ENCODE measurements at regions not wholly inside any gene's neighbourhood (a gene's known extent, or its start where the extent isn't known, plus 50 kb on each side); places are given as distances from the start of the nearest gene placed in this dataset.

DNA sequence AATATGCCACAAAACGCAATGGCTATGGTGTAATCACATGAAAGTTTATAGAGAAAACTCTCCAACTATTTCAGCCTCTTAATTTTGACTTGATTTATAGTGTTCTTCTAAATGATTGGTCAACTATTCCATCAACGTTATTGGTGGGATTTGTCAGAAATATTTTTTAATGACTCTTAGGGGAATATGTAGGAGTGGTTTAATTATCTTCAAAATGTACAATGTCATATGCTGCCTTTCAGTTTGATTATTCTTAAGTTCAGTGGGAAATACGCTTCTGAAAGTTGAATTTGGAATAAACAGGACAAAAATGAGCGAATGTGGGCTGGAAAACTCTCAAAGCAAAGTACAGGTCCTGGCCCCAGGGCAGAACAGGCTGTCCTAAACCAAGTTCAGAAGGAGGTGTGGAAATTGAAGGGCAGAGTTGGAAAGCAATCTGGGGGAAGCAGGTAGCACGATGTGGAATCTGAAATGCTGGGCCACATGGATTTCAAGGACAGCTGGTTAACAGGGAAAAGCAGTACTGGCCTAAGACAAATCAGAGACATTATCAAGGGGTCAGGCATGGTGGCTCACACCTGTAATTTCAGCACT lies 60.8 kb upstream of the MYCBP2 start:
- TF ChIP-seq EZH2 (IDR thresholded peaks at IDR 0.05) (no peak), EZH2phosphoT487 (IDR thresholded peaks at IDR 0.05) (no peak)
- TF ChIP-seq, protein P1, sequence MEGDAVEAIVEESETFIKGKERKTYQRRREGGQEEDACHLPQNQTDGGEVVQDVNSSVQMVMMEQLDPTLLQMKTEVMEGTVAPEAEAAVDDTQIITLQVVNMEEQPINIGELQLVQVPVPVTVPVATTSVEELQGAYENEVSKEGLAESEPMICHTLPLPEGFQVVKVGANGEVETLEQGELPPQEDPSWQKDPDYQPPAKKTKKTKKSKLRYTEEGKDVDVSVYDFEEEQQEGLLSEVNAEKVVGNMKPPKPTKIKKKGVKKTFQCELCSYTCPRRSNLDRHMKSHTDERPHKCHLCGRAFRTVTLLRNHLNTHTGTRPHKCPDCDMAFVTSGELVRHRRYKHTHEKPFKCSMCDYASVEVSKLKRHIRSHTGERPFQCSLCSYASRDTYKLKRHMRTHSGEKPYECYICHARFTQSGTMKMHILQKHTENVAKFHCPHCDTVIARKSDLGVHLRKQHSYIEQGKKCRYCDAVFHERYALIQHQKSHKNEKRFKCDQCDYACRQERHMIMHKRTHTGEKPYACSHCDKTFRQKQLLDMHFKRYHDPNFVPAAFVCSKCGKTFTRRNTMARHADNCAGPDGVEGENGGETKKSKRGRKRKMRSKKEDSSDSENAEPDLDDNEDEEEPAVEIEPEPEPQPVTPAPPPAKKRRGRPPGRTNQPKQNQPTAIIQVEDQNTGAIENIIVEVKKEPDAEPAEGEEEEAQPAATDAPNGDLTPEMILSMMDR (IDR thresholded peaks at IDR 0.05): no peak
- no peak overlapping the region for H3K27ac Mint-ChIP-seq
- H3K4me3 Mint-ChIP-seq: no peak overlapping the region
- Histone ChIP-seq H4K20me1 (ENCODE audit: low read depth) (no peaks in the 10 kb centered on the region), H2AFZ (replicated peaks) (no peak overlapping the region), H3K4me1 (peaks cover 4% of the 10 kb centered on the region), H3K4me3 (no peak overlapping the region), H3K27me3 (no peaks in the 10 kb centered on the region), H3K4me2 (no peak overlapping the region), H3K79me2 (ENCODE audit: low read depth) (no peaks in the 10 kb centered on the region), H3F3A (ENCODE audit: low read depth) (no peaks in the 10 kb centered on the region), H3K27ac (no peak overlapping the region), H3K9me3 (ENCODE audit: low read depth) (no peaks in the 10 kb centered on the region), H3K36me3 (no peaks in the 10 kb centered on the region), H3K9ac (no peak overlapping the region)
- H3K4me1 Mint-ChIP-seq: peaks cover 2% of the 10 kb centered on the region
- no peaks in the 10 kb centered on the region for H3K36me3 Mint-ChIP-seq
- no peaks in the 10 kb centered on the region for H3K27me3 Mint-ChIP-seq (ENCODE audit: insufficient read depth, low read depth)
- DNase-seq (ENCODE audit: low spot score): no peak
- no peaks in the 10 kb centered on the region for H3K9me3 Mint-ChIP-seq

DNA sequence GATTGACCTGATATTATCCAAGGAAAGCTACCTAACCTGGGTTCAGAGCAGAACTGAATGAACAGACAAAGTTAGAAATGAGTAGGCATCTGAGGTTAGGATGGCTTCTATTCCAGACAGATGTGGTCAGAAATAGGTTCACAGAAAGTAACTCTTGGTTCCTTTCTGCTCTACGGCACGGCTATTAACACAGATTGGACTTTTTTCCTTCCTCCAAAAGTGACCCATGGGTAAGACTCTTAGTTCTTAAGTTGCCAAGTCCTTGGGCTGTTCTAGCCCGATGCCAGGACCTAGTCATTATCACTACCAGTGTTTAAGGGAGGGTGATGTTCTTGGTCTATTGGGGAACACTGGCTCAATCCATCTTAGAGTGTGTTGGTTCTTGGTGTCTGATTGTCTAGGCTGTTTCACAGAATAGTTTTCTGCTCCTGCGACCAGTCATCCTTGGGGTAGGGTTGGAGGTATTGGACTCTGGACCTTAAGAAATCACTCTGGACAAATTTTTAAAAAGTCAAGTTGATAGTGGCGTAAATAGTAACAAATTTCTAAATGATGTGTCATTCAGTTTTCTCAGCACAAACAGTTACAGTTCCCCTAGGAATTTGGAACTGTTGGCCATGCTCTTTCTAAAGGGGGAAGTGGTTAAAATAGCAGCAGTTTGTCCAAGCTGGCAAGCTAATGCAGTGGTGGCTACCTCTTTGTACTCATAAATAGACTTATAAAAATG lies 60.1 kb upstream of the MYCBP2 start:
- Mint-ChIP-seq H3K4me3 (no peak overlapping the region), H3K9me3 (no peaks in the 10 kb centered on the region), H3K36me3 (no peaks in the 10 kb centered on the region), H3K27me3 (ENCODE audit: insufficient read depth, low read depth) (no peaks in the 10 kb centered on the region), H3K4me1 (peaks cover 2% of the 10 kb centered on the region), H3K27ac (no peak overlapping the region)
- Histone ChIP-seq H3F3A (ENCODE audit: low read depth) (no peaks in the 10 kb centered on the region), H3K4me2 (no peak overlapping the region), H3K79me2 (ENCODE audit: low read depth) (no peaks in the 10 kb centered on the region), H2AFZ (replicated peaks) (no peak overlapping the region), H3K27me3 (no peaks in the 10 kb centered on the region), H3K4me3 (no peak overlapping the region), H3K9ac (no peak overlapping the region), H3K9me3 (ENCODE audit: low read depth) (no peaks in the 10 kb centered on the region), H3K4me1 (peaks cover 4% of the 10 kb centered on the region), H4K20me1 (ENCODE audit: low read depth) (no peaks in the 10 kb centered on the region), H3K36me3 (no peaks in the 10 kb centered on the region), H3K27ac (no peak overlapping the region)
- TF ChIP-seq, protein P1 (IDR thresholded peaks at IDR 0.05): no peak
- no peak for TF ChIP-seq EZH2phosphoT487 (IDR thresholded peaks at IDR 0.05)
- no peak for TF ChIP-seq EZH2 (IDR thresholded peaks at IDR 0.05)
- DNase-seq (ENCODE audit: low spot score): no peak

DNA sequence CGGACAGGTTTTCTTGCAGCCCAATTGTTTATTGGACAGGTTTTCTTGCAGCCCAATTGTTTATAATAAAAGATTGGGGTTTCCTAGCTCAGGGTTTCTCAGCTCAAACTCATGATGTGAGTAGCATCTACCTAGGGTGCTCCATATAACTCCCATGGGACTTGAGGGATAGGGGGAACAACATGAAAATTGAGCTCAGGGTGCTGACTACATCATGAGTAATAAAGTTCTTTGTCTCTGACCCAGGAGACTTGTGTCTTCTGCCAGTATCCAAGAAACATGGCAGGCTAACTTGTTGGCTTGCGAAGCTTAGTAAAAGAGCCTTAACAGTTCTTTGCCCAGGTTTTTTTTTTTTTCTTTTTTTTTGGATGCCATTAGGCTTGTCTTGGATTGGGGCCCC lies 59.2 kb upstream of the MYCBP2 start:
- Histone ChIP-seq H4K20me1 (ENCODE audit: low read depth) (no peaks in the 10 kb centered on the region), H3K4me1 (peaks cover 4% of the 10 kb centered on the region), H3K4me3 (no peak overlapping the region), H3F3A (ENCODE audit: low read depth) (no peaks in the 10 kb centered on the region), H3K27ac (no peak overlapping the region), H3K27me3 (no peaks in the 10 kb centered on the region), H3K9ac (no peak overlapping the region), H3K36me3 (no peaks in the 10 kb centered on the region), H3K79me2 (ENCODE audit: low read depth) (no peaks in the 10 kb centered on the region), H2AFZ (replicated peaks) (no peak overlapping the region), H3K4me2 (no peak overlapping the region), H3K9me3 (ENCODE audit: low read depth) (no peaks in the 10 kb centered on the region)
- H3K36me3 Mint-ChIP-seq: no peaks in the 10 kb centered on the region
- H3K27me3 Mint-ChIP-seq (ENCODE audit: insufficient read depth, low read depth): no peaks in the 10 kb centered on the region
- H3K4me3 Mint-ChIP-seq: no peak overlapping the region
- DNase-seq (ENCODE audit: low spot score): no peak
- H3K4me1 Mint-ChIP-seq: peaks cover 2% of the 10 kb centered on the region
- no peaks in the 10 kb centered on the region for H3K9me3 Mint-ChIP-seq
- TF ChIP-seq EZH2 (IDR thresholded peaks at IDR 0.05) (no peak), EZH2phosphoT487 (IDR thresholded peaks at IDR 0.05) (no peak)
- TF ChIP-seq, protein P1 (IDR thresholded peaks at IDR 0.05): no peak
- no peak overlapping the region for H3K27ac Mint-ChIP-seq
